ENCODE measurements at regions not wholly inside any gene's neighbourhood (a gene's known extent, or its start where the extent isn't known, plus 50 kb on each side); places are given as distances from the start of the nearest gene placed in this dataset.
A peak's percentile ranks its signal among the peaks of the same experiment; 100 is the strongest.

DNA sequence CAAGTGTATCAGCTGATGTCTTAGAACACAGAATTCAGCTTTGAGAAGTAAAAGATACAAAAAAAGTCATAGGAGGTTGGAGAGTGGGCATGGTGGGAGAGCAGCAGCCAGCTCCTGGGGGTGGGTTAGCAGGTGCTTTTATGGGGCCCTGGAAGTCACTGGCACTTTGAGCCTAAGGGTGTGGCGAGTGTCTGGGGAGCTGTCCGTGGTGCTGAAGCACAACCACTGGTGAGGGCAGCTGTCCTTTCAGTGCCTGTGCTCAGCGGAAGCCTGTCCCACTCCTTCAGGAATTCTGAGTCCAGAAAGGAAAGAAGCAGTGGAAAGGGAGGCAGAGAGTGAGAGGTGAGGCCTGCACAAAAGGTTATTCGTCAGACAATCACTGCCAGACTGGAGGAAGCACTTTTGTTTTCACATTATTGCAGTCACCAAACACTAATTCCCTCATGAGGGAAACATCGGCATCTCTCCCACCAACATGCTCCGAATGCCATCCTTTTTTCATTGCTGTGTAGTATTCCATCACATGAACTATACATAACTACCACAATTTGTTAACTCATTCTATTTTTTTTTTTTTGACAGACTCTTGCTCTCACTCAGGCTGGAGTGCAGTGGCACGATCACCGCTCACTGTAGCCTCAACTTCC lies 59.4 kb upstream of the RAPGEF1 start:
- dilution Hi-C loops (cut with MboI; ENCODE audit: extremely low pct_ligation_motif_present, low sequenced_read_pairs), result no loop called here
- BruUV-seq (replicated peaks), result no TSS peak
- CTCF ChIA-PET, result no interaction called here

More for the DNA sequence above, 59.4 kb upstream of the RAPGEF1 start:
- Histone ChIP-seq H3K9me3 (replicated peaks; ENCODE audit: control insufficient read depth, insufficient read depth, low read length) (no peaks in the 10 kb centered on the region), H3K27me3 (ENCODE audit: control insufficient read depth in 2 of 2, insufficient read depth in 2 of 2, low read length in 2 of 2) (no peaks in the 10 kb centered on the region), H4K20me1 (replicated peaks; ENCODE audit: control insufficient read depth, extremely low read depth, insufficient read depth, low read length) (no peaks in the 10 kb centered on the region), H3K4me1 (ENCODE audit: control insufficient read depth, extremely low read depth, insufficient read depth, low read length) (no peaks in the 10 kb centered on the region), H3K9me1 (replicated peaks; ENCODE audit: control insufficient read depth, extremely low read depth, insufficient read depth, low read length) (no peaks in the 10 kb centered on the region), H3K4me2 (ENCODE audit: insufficient read depth, low read length) (no peak overlapping the region), H3K9ac (replicated peaks; ENCODE audit: extremely low read depth, insufficient read depth, low read length) (no peak overlapping the region), H3K79me2 (ENCODE audit: control insufficient read depth, insufficient read depth, low read length) (no peaks in the 10 kb centered on the region), H2AFZ (ENCODE audit: low read depth, low read length) (no peak overlapping the region), H3K27ac (ENCODE audit: insufficient read depth, low read depth, low read length) (no peak overlapping the region), H3K4me3 (replicated peaks in 1 of 3; ENCODE audit: insufficient read depth in 1 of 3, low read depth in 1 of 3, low read length in 3 of 3) (no peak overlapping the region), H3K36me3 (ENCODE audit: control insufficient read depth in 2 of 2, extremely low read depth in 1 of 2, insufficient read depth in 2 of 2, low read length in 2 of 2) (no peaks in the 10 kb centered on the region)
- TF ChIP-seq, protein P1, sequence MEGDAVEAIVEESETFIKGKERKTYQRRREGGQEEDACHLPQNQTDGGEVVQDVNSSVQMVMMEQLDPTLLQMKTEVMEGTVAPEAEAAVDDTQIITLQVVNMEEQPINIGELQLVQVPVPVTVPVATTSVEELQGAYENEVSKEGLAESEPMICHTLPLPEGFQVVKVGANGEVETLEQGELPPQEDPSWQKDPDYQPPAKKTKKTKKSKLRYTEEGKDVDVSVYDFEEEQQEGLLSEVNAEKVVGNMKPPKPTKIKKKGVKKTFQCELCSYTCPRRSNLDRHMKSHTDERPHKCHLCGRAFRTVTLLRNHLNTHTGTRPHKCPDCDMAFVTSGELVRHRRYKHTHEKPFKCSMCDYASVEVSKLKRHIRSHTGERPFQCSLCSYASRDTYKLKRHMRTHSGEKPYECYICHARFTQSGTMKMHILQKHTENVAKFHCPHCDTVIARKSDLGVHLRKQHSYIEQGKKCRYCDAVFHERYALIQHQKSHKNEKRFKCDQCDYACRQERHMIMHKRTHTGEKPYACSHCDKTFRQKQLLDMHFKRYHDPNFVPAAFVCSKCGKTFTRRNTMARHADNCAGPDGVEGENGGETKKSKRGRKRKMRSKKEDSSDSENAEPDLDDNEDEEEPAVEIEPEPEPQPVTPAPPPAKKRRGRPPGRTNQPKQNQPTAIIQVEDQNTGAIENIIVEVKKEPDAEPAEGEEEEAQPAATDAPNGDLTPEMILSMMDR (IDR thresholded peaks at IDR 0.05; ENCODE audit: extremely low read depth in 1 of 2, insufficient read depth in 1 of 2, low read depth in 1 of 2, low read length in 2 of 2), result no peak
- no peak for TF ChIP-seq POLR2AphosphoS5 (IDR thresholded peaks at IDR 0.05; ENCODE audit: insufficient read depth, low read depth, low read length)
- TF ChIP-seq MYC (IDR thresholded peaks at IDR 0.05; ENCODE audit: low read depth, low read length), result no peak
- no peak for TF ChIP-seq POLR2A (IDR thresholded peaks at IDR 0.05; ENCODE audit: low read depth, low read length)
- no peak for TF ChIP-seq FOS (IDR thresholded peaks at IDR 0.05; ENCODE audit: borderline replicate concordance, insufficient read depth, low read length)
- TF ChIP-seq JUN (IDR thresholded peaks at IDR 0.05; ENCODE audit: borderline replicate concordance, insufficient read depth, insufficient read length, low read depth), result no peak
- TF ChIP-seq EZH2 (IDR thresholded peaks at IDR 0.05; ENCODE audit: borderline replicate concordance, low read depth, low read length, severe bottlenecking), result no peak
- TF ChIP-seq, protein P2, sequence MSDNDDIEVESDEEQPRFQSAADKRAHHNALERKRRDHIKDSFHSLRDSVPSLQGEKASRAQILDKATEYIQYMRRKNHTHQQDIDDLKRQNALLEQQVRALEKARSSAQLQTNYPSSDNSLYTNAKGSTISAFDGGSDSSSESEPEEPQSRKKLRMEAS (IDR thresholded peaks at IDR 0.05; ENCODE audit: insufficient read depth, insufficient read length), result no peak
- TF ChIP-seq GATA2 (IDR thresholded peaks at IDR 0.05; ENCODE audit: insufficient read depth, insufficient read length, low read depth, low read length), result no peak
- FAIRE-seq (no peak), DNase-seq (ENCODE audit: low read depth, low spot score) (peak; percentile 35)
- intact Hi-C loops (cut with micrococcal nuclease), result loop anchor here (1.0 to 5.0 kb wide), 2 partner anchors 25 to 313 kb away; no protein-coding TSS in a partner anchor
- POLR2A ChIA-PET, result no interaction called here

Measured in endothelial cell of umbilical vein (primary cell).